ENCODE measurements at regions not wholly inside any gene's neighbourhood (a gene's known extent, or its start where the extent isn't known, plus 50 kb on each side); places are given as distances from the start of the nearest gene placed in this dataset.
"Not testable (repeated sequence)": the region's sequence is repeated elsewhere in the genome, so short reads cannot be mapped to it uniquely, and the experiment has no call there.

GRCh38 chr12:67716817-67717216 lies 68.3 kb downstream of the DYRK2 start:
- DNase-seq, result no peak

- not testable (repeated sequence) for DNase-seq
Observed at GRCh38 chr12:67719303-67719702, 70.8 kb downstream of the DYRK2 start.

- peak; percentile 2 for DNase-seq
Observed at GRCh38 chr12:67720351-67720856, 71.9 kb downstream of the DYRK2 start.

DNA sequence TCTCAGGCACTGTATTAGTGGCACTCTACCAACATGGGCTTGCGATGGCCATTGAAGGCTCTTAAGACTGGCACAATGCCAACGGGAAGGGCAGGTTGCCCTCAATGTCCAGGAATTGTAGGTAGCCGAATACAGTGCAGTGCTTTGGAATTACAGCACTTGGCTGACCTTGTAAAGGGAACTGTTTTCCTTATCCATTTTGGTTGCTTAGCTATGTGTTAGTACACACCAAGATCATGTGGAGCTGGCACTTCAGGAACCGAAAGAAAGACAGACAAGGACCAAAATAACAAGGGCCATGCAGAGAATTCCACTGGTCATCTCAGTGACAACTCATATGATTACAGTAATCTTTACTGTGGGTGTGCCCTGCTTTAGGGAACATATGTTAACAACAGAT lies 72.7 kb downstream of the DYRK2 start:
- no peak for DNase-seq

DNA sequence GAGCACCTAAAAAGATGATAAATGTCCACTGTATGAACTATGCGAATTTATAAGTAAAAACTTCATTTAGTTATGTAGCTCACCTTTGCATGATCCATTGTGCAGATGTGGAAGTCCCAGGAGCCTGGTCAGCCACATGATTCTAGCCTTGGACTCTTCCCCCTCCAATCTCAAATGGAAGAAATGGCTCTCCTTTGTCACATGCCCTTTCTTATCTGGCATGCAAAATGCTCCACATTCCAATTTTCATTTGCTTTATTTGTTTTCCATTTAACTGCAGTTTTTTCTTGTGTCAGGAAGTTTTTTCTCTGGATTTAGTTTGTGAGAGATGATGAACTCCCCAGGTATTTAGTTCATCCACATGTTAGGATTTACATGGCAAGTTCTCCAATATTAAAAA lies 73.8 kb downstream of the DYRK2 start:
- no peak for DNase-seq

DNA sequence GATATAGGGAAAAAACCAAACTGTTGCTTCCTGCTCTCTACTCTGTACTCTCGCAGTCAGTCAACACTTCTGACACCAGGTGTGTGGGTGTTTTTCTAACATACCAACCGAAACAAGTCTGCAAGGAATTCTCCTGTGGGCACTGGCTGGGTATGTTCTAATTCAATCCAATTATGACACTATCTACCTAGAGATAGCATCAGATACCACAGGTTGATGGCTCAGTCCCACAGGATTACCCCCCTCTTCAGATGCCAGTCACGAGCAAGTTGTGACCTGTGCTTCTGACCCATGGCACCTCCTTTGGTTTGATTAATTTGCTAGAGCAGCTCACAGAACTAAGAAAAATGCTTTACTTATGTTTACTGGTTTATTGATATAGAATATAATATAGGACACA lies 78.3 kb downstream of the DYRK2 start:
- no peak for DNase-seq

DNA sequence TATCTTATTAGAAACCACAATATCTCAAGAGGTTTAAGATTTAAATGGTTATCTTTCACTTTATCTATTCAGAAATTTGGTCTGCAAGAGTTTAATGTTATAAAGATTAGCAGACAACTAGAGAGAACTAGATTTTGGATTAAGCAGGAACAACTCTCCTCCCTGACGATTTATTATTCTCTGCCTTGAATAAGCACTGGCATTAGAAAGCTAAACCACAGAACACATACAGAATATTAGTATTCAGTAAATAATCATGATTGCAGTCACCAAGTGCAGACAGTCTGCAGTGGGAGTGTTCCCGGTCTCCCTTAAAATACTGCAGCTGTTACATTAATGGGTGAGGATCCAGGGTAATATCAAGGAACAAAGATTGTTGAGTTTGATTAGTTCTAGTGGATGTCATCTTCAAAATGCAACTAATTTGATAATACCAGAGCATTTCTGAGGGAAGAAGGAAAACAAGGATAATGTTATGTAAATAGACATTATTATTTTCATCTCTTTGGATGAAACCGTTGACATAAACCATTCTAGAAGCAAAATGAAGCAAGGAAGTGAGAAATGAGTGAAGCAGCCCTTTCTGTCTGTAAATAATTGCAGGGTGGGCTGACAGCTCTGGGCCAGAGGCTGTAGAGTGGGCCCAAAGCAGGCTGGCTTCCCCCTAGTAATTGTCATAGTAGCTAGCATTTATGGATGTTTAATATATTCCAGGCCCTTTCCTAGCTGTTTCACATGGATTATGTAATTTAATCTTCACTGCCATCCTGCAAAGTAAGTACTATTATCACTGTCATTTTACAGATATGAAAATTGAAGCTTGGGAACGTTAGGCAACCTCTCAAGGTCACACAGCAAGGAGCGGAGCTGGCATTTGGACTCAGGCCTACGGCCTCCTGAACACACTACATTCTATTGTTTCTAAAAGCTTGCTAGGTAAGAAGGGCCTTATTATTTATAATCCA lies 79.4 kb downstream of the DYRK2 start:
- DNase-seq, result no peak

- DNase-seq, result no peak
Observed at GRCh38 chr12:67732857-67733256, 84.3 kb downstream of the DYRK2 start.

DNA sequence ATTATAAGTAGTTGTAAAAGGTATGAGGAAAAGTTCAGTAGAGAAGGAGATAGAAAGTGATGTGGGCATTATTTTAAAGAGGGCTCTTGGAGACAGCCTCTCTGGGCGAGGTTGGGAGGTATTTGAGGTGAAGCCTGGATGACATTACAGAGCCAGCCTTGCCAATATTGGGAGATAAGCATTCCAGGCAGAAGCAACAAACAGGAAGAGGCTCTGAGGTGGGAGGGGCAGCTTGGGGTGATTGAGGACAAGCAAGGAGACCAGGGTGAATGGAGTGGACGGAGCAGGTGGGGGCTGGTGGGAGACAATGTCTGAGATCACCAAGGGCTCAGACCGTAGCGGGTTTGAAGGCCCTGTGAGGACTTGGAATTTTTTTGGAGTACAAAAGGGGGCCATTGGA lies 87.3 kb downstream of the DYRK2 start:
- no peak for DNase-seq

GRCh38 chr12:67740711-67741110 lies 92.2 kb downstream of the DYRK2 start:
- no peak for DNase-seq

GRCh38 chr12:67741270-67741669 lies 92.7 kb downstream of the DYRK2 start:
- no peak for DNase-seq

- DNase-seq, result no peak
Observed at GRCh38 chr12:67742461-67742860, 93.9 kb downstream of the DYRK2 start.

- no peak for DNase-seq
Observed at GRCh38 chr12:67747869-67748742, 99.6 kb downstream of the DYRK2 start.

DNA sequence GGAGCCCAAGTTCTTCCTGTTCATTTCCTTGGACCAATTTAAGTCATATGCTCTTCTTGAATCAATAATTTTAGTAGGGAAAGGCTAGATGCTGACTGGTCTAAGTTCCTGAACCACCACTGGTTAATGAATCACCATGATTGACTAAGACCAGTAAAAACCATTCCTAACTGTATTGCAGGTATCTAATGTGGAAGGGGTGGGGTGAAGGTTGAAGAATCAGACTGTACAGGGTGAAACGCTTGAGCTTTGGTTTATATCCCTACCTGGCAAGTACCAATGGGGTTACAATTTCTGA lies 100.1 kb downstream of the DYRK2 start:
- DNase-seq, result no peak

GRCh38 chr12:67750513-67751183 lies 102.1 kb downstream of the DYRK2 start:
- no peak for DNase-seq

GRCh38 chr12:67751381-67751928 lies 102.9 kb downstream of the DYRK2 start:
- no peak for DNase-seq

DNA sequence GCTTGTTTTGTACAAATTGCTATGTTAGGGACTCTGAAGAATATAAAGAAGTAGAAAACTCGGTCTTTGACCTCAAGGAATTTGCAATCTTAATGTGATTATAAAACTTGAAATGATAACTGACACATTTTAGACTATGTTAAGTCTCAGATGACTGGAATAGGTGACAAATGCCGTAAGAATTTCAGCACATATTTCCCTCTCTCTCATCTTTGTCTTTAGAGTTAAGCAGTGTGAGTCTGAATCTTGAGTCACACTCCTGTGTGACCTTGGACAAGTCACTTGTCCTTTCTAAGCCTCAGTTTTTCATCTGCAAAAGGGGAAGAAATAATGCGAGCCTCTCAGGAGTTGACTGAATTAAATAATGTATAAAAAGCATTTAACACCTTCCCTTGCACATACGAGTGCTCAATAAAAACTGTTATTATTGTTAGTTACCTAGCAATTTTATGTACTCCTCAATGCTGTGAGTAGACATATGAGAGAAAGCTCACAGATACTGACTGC lies 103.7 kb downstream of the DYRK2 start:
- no peak for DNase-seq

DNA sequence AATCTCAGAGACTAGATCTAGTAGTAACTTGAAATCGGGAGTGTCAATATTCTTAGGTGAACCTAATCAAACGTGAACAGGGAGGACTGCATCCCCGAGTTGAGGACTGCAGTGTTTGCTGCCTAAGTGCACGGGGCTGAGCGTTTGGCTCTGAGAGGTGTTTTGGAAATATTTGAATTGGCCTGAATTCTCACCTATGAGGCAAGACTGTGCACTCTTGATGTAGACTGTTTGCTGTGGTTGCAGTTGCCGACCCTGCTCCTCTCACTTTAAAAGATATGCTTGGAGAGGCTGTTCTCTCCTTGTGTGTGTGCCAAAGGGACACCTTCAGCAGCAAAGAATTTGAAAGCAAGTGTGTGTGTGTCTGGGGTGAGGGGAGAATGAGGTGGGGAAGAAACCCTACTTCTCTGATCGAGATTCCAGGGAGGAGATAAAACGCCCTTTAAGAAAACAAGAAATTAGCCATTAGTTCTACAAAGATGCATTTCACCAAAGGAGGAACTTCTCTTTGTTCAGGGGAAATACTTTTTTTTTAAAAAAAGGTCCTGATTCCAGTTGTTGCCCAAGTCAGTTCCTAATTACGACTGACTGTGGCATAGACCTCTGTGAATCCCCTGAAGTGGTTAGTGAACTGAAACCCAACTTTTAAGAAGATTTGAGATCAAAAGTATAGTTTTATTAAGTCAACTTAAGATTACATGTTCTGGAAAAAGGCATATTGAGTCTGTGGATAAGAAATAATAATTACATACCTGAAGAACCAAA lies 106.6 kb downstream of the DYRK2 start:
- no peak for DNase-seq

GRCh38 chr12:67757651-67758050 lies 109.1 kb downstream of the DYRK2 start:
- DNase-seq, result no peak

GRCh38 chr12:67758119-67758518 lies 109.6 kb downstream of the DYRK2 start:
- DNase-seq, result no peak

DNA sequence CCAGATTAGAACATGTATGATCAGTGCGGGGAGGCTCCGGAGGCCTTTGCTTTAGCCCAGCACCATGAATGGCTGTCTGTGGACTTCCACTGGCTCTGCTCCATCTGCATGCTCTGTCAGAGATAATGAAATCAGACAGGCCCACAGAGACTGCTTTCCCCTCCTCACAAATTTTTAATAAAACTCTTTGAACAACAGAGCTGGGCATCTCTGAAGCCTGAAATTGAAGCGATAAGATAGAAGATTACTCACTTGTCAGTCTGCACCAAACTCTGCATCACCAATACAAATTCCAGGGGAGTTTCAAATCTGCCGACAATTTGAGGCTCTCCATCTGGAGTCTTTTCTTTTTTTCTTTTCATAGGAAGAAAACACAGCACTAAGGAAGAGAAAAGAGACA lies 110.0 kb downstream of the DYRK2 start:
- DNase-seq, result no peak

DNA sequence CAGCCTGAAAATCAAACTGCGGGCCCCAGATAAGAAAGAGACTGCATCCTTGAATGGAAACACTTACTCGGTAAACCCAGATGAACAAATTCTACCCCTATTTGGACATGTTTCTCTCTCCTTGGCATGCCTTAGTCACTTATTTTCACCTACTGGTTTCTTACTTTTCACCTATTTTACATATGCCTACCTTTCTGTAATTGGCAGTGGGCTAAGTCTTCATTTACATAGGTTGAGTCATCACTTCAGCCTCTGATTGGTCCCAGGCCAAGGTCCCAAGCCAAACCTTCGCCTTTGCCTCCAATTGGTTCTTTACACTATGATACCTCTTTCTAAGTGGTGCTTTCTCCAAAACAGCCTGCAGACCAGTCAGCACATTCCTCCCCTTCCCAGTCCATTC lies 111.3 kb downstream of the DYRK2 start:
- no peak for DNase-seq
